HCT116 (cell line): ENCODE measurements at regions not wholly inside any gene's neighbourhood (a gene's known extent, or its start where the extent isn't known, plus 50 kb on each side); places are given as distances from the start of the nearest gene placed in this dataset.

Experiments
- ATAC-seq: fragments of 200-7000 bp; cut with Tn5 transposase; 2 replicates; pipeline ENCODE4 v1.9.1; 2020; ENCODE audit warnings: mild to moderate bottlenecking, moderate library complexity
- BruUV-seq: library from RNA; stranded (reverse); fragments of 400-500 nt; replicated peaks from 2 replicates; lab custom pipeline; 2021; lab: Mats Ljungman, UMichigan
- CTCF ChIA-PET: fragments of 300-600 bp; sonication (Branson Sonifier 250); formaldehyde crosslinking; loops from one replicate; lab custom pipeline; 2021; ENCODE audit warnings: antibody characterized with exemption; lab: Charles Lee
- POLR2A ChIA-PET: fragments of 300-600, 350-600 bp; sonication (Branson Sonifier 250); formaldehyde crosslinking; loops from one replicate; lab custom pipeline; 2021; ENCODE audit warnings: antibody characterized with exemption; lab: Charles Lee
- RAD21 ChIA-PET, 2 experiments: fragments of 300-600 bp; sonication (Branson Sonifier 250); formaldehyde crosslinking; loops; one replicate each; lab custom pipeline; 2023; ENCODE audit warnings: low total read pairs in 2 of 2; ENCODE audit not compliant: uncharacterized antibody in 2 of 2, unreplicated experiment in 2 of 2, low non-redundant PET in 1 of 2; lab: Charles Lee
- DNase-seq: peaks from one replicate; pipeline ENCODE4 v3.0.0-alpha.2; 2010; ENCODE audit warnings: low read depth, low spot score
- H2AFZ ChIP-seq: fragments of 200-600 bp; shearing (Covaris generic), sonication (generic); 2 replicates; pipeline ENCODE4 v1.6.1; 2017; ENCODE audit warnings: low read depth, mixed run types, mixed read lengths, antibody characterized with exemption, low read length; ENCODE audit not compliant: poor library complexity, severe bottlenecking
- H3K27ac ChIP-seq: 2 replicates; pipeline ENCODE4 v1.5.1; 2012; ENCODE audit warnings: low read depth, low read length
- H3K27me3 ChIP-seq: fragments of 200-600 bp; sonication (generic); 2 replicates; pipeline ENCODE4 v1.6.1; 2016; ENCODE audit warnings: mixed run types, low read length, mixed read lengths; ENCODE audit not compliant: insufficient read depth
- H3K36me3 ChIP-seq, 2 experiments: fragments of 200-500 bp in 1 of 2; fragments of 200-600 bp in 1 of 2; sonication (Bioruptor generic) in 1 of 2; sonication (generic) in 1 of 2; 2 replicates each; pipeline versions ENCODE4 v1.5.1 to v1.6.1; 2014 to 2016; ENCODE audit warnings: low read length in 2 of 2, inconsistent platforms in 1 of 2, mixed read lengths in 1 of 2, mixed run types in 1 of 2; ENCODE audit not compliant: insufficient read depth in 2 of 2, control insufficient read depth in 1 of 2
- H3K4me1 ChIP-seq, 2 experiments: fragments of 200-600 bp in 1 of 2; sonication (generic) in 1 of 2; 2 replicates each; pipeline versions ENCODE4 v1.5.1 to v1.6.1; 2012 to 2017; ENCODE audit warnings: low read length in 2 of 2, inconsistent platforms in 1 of 2, mild to moderate bottlenecking in 1 of 2, mixed read lengths in 1 of 2, mixed run types in 1 of 2, moderate library complexity in 1 of 2; ENCODE audit not compliant: insufficient read depth in 2 of 2, control insufficient read depth in 1 of 2
- H3K4me2 ChIP-seq: fragments of 200-600 bp; sonication (generic); 2 replicates; pipeline ENCODE4 v1.6.1; 2017; ENCODE audit warnings: mixed run types, low read length, mixed read lengths
- H3K4me3 ChIP-seq, 2 experiments: fragments of 200-600 bp in 1 of 2; sonication (generic) in 1 of 2; replicated peaks in 1 of 2; 2 replicates each; pipeline ENCODE4 v1.5.1; 2011 to 2016; ENCODE audit warnings: low read length in 2 of 2, control low read depth in 1 of 2, low read depth in 1 of 2, mild to moderate bottlenecking in 1 of 2, mixed read lengths in 1 of 2, mixed run types in 1 of 2
- H3K79me2 ChIP-seq: fragments of 200-600 bp; sonication (generic); 2 replicates; pipeline ENCODE4 v1.6.1; 2017; ENCODE audit warnings: mild to moderate bottlenecking, mixed run types, low read length, moderate library complexity, mixed read lengths; ENCODE audit not compliant: insufficient read depth
- H3K9ac ChIP-seq: fragments of 200-600 bp; sonication (generic); 2 replicates; pipeline ENCODE4 v1.6.1; 2016; ENCODE audit warnings: low read length, mixed read lengths
- H3K9me2 ChIP-seq: fragments of 200-600 bp; sonication (generic), shearing (Covaris generic); 2 replicates; pipeline ENCODE4 v1.6.1; 2017; ENCODE audit warnings: mixed run types, mild to moderate bottlenecking, moderate library complexity; ENCODE audit not compliant: insufficient read depth
- H3K9me3 ChIP-seq, 2 experiments: fragments of 200-500 bp in 1 of 2; fragments of 200-600 bp in 1 of 2; sonication (Bioruptor generic) in 1 of 2; sonication (generic) in 1 of 2; 2 replicates each; pipeline ENCODE4 v1.6.1; 2014 to 2017; ENCODE audit warnings: low read length in 2 of 2, mixed read lengths in 2 of 2, inconsistent platforms in 1 of 2, low read depth in 1 of 2, mild to moderate bottlenecking in 1 of 2, mixed run types in 1 of 2, moderate library complexity in 1 of 2; ENCODE audit not compliant: control insufficient read depth in 1 of 2, insufficient read depth in 1 of 2
- H4K20me1 ChIP-seq: fragments of 200-600 bp; sonication (generic), shearing (Covaris generic); 2 replicates; pipeline ENCODE4 v1.6.1; 2017; ENCODE audit warnings: mixed run types, mild to moderate bottlenecking, moderate library complexity; ENCODE audit not compliant: insufficient read depth
- CBX3 ChIP-seq: IDR thresholded peaks from 2 replicates; pipeline ENCODE4 v1.6.1; 2012; ENCODE audit warnings: low read depth
- CEBPB ChIP-seq: IDR thresholded peaks from 2 replicates; pipeline ENCODE4 v1.6.1; 2012; ENCODE audit warnings: low read depth
- EGR1 ChIP-seq: IDR thresholded peaks from 2 replicates; pipeline ENCODE4 v1.6.1; 2012; ENCODE audit warnings: low read depth
- ELF1 ChIP-seq: IDR thresholded peaks from 2 replicates; pipeline ENCODE4 v1.6.1; 2012; ENCODE audit warnings: low read depth, borderline replicate concordance
- SIN3A ChIP-seq: IDR thresholded peaks from 2 replicates; pipeline ENCODE4 v1.6.1; 2012; ENCODE audit warnings: low read depth
- SRF ChIP-seq: IDR thresholded peaks from 2 replicates; pipeline ENCODE4 v1.6.1; 2012; ENCODE audit warnings: low read depth
- ZBTB33 ChIP-seq: IDR thresholded peaks from 2 replicates; pipeline ENCODE4 v1.6.1; 2011; ENCODE audit warnings: mild to moderate bottlenecking, low read length, moderate library complexity; ENCODE audit not compliant: insufficient replicate concordance; ENCODE audit errors: extremely low read depth
- ZFX ChIP-seq: fragments of 450-650 bp; IDR thresholded peaks from 2 replicates; pipeline ENCODE4 v1.6.1; 2017
- intact Hi-C: fragments of 100-400 bp; cut with micrococcal nuclease; formaldehyde crosslinking; loops from 2 replicates; pipeline ENCODE4 v1.10.0; 2022
- TF ChIP-seq, protein P1 (sequence below): IDR thresholded peaks from 2 replicates; pipeline ENCODE4 v1.6.1; 2012
- TF ChIP-seq, protein P2 (sequence below): IDR thresholded peaks from 2 replicates; pipeline ENCODE4 v1.6.1; 2012; ENCODE audit warnings: low read depth

DNA sequence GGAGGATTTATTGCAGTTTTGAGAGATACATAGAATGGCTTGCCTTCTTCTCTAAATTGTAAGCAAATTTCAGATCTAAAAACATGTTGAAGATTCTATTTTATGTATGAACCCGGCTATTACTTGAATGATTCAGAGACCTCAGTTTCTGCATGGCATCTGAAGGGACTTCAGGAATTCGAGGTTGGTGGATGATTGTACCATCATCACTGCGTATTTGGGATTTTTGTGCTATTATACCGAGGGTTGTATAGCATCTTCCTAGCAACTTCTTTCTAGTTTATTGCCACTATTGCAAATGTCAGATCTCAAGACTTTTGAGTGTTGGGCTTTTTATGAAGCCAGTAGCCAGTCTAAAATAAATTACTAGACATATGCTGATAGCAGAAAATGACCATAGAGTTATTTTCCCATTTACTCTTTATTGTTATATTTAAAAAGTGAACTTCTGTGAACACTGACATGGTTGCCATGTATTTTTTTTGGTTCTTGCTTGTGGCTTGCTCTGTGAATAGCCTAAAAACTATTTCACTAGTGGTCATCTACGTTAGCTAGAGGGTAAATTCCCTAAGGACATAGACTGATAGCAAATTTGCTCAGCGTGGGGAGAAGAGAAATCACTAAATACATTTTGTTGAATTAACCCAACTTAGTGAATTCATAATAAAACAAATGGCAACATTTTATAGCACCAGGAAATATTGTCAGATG is 70.6 kb upstream of the KLF12 start (continued):
- TF ChIP-seq ELF1 = no peak
- no peak for TF ChIP-seq SIN3A
- no peak for TF ChIP-seq CBX3
- TF ChIP-seq, protein P1, sequence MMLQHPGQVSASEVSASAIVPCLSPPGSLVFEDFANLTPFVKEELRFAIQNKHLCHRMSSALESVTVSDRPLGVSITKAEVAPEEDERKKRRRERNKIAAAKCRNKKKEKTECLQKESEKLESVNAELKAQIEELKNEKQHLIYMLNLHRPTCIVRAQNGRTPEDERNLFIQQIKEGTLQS = no peak
- no peak for TF ChIP-seq ZFX

DNA sequence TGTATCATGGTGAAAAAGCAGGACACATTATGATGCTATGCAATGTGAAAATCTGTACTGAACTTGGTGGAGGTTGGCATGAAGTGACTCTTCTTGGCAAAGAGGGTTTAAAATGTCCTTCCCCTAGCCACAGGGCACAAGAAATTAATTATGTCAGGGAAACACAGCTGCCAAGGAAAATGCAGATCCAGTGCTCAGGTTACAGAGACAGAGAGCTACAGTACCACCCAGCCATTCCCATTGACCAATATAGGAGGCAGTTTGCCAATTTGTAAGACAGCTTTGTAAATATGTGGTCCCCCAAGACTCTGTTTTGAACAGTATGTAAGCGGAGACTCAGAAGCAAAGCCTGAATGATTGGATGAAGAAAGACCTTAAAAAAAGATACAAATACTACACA is 69.4 kb upstream of the KLF12 start:
- Histone ChIP-seq H3K4me1 (no peaks in the 10 kb centered on the region), H3K4me3 (no peak overlapping the region), H3K9me2 (no peaks in the 10 kb centered on the region), H3K9ac (no peak overlapping the region), H3K4me2 (no peak overlapping the region), H3K27me3 (no peaks in the 10 kb centered on the region), H4K20me1 (no peaks in the 10 kb centered on the region), H3K79me2 (no peaks in the 10 kb centered on the region), H3K9me3 (no peaks in the 10 kb centered on the region), H3K27ac (no peak overlapping the region), H3K36me3 (no peaks in the 10 kb centered on the region), H2AFZ (no peak overlapping the region)
- ATAC-seq = no peak
- BruUV-seq = no TSS peak
- no peak for TF ChIP-seq ZBTB33
- no peak for TF ChIP-seq CEBPB
- TF ChIP-seq EGR1 = no peak
- TF ChIP-seq SRF = no peak
- TF ChIP-seq, protein P2, sequence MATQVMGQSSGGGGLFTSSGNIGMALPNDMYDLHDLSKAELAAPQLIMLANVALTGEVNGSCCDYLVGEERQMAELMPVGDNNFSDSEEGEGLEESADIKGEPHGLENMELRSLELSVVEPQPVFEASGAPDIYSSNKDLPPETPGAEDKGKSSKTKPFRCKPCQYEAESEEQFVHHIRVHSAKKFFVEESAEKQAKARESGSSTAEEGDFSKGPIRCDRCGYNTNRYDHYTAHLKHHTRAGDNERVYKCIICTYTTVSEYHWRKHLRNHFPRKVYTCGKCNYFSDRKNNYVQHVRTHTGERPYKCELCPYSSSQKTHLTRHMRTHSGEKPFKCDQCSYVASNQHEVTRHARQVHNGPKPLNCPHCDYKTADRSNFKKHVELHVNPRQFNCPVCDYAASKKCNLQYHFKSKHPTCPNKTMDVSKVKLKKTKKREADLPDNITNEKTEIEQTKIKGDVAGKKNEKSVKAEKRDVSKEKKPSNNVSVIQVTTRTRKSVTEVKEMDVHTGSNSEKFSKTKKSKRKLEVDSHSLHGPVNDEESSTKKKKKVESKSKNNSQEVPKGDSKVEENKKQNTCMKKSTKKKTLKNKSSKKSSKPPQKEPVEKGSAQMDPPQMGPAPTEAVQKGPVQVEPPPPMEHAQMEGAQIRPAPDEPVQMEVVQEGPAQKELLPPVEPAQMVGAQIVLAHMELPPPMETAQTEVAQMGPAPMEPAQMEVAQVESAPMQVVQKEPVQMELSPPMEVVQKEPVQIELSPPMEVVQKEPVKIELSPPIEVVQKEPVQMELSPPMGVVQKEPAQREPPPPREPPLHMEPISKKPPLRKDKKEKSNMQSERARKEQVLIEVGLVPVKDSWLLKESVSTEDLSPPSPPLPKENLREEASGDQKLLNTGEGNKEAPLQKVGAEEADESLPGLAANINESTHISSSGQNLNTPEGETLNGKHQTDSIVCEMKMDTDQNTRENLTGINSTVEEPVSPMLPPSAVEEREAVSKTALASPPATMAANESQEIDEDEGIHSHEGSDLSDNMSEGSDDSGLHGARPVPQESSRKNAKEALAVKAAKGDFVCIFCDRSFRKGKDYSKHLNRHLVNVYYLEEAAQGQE = no peak
- no peak for DNase-seq
- intact Hi-C loops = no loop called here
- CTCF ChIA-PET = no interaction called here
- POLR2A ChIA-PET = no interaction called here
- RAD21 ChIA-PET = no interaction called here
